GM20000 (cell line): ENCODE measurements at regions not wholly inside any gene's neighbourhood (a gene's known extent, or its start where the extent isn't known, plus 50 kb on each side); places are given as distances from the start of the nearest gene placed in this dataset.

Experiments
- DNase-seq: peaks from one replicate; pipeline ENCODE4 v3.0.0; 2012; ENCODE audit warnings: low spot score
- CTCF ChIP-seq: IDR thresholded peaks from 2 replicates; pipeline ENCODE4 v1.5.1; 2012; ENCODE audit warnings: mild to moderate bottlenecking, control low read depth; ENCODE audit errors: extremely low read depth, missing control alignments

GRCh38 chr13:69649063-69649392 lies 458.6 kb upstream of the ATXN8OS start:
- TF ChIP-seq CTCF: no peak

GRCh38 chr13:69648340-69649062 lies 459.1 kb upstream of the ATXN8OS start:
- no peak for TF ChIP-seq CTCF
- DNase-seq: no peak

More at GRCh38 chr13:69649063-69649392, 458.6 kb upstream of the ATXN8OS start:
- no peak for DNase-seq

- no peak for DNase-seq
- no peak for TF ChIP-seq CTCF
These were observed 463.2 kb upstream of the ATXN8OS start for GRCh38 chr13:69644447-69644846.

GRCh38 chr13:69641773-69642172 lies 465.9 kb upstream of the ATXN8OS start:
- no peak for TF ChIP-seq CTCF
- DNase-seq: no peak

GRCh38 chr13:69633044-69633443 lies 474.6 kb upstream of the ATXN8OS start:
- no peak for TF ChIP-seq CTCF
- no peak for DNase-seq

- TF ChIP-seq CTCF: no peak
- DNase-seq: no peak
These were observed 483.7 kb upstream of the ATXN8OS start for GRCh38 chr13:69623973-69624372.

- TF ChIP-seq CTCF: no peak
- no peak for DNase-seq
These were observed 488.0 kb upstream of the ATXN8OS start for GRCh38 chr13:69619651-69620050.
